ENCODE measurements at regions not wholly inside any gene's neighbourhood (a gene's known extent, or its start where the extent isn't known, plus 50 kb on each side); places are given as distances from the start of the nearest gene placed in this dataset.

DNA sequence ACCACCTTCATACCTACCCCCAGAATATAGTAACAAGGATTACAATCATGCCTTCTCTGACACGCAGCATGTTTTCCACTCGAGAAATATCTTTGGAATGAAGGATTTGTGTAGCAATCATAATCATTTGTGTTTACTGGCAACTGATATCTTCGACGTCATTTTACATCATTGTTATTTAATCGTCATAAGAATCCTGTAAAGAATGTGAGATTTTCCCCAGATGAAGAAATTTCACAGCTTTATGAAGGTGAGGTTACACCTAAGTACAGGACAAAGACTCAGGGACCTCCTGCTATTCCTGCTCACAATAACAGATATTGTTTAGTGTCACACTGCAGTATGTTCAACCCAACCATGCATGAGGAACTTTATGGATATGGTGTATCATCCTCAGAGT is 198.2 kb upstream of the LDB2 start:
- Histone ChIP-seq H3K9me2 (replicated peaks; ENCODE audit: low read depth, low read length) (no peaks in the 10 kb centered on the region), H3F3A (ENCODE audit: low read depth) (no peaks in the 10 kb centered on the region), H3K4me1 (ENCODE audit: insufficient read depth, low read length, poor library complexity, severe bottlenecking) (no peaks in the 10 kb centered on the region), H2AFZ (ENCODE audit: low read length) (no peak overlapping the region), H3K9ac (ENCODE audit: low read depth, low read length, poor library complexity, severe bottlenecking) (no peak overlapping the region), H3K4me3 (ENCODE audit: low read length, poor library complexity, severe bottlenecking) (no peak overlapping the region), H3K36me3 (ENCODE audit: insufficient read depth, low read length) (no peaks in the 10 kb centered on the region), H3K27me3 (ENCODE audit: insufficient read depth, low read length, poor library complexity, severe bottlenecking) (no peaks in the 10 kb centered on the region), H3K79me2 (ENCODE audit: insufficient read depth, low read length) (no peaks in the 10 kb centered on the region), H3K9me3 (ENCODE audit: insufficient read depth, low read depth, low read length) (no peaks in the 10 kb centered on the region), H4K20me1 (ENCODE audit: insufficient read depth, low read length, poor library complexity, severe bottlenecking) (no peaks in the 10 kb centered on the region), H3K4me2 (ENCODE audit: low read depth, low read length, poor library complexity, severe bottlenecking) (no peak overlapping the region)
- TF ChIP-seq EZH2phosphoT487 (IDR thresholded peaks at IDR 0.05; ENCODE audit: borderline replicate concordance), result no peak
- no peak for TF ChIP-seq CTCF (conservative IDR thresholded peaks at IDR 0.05; ENCODE audit: low read length)

DNA sequence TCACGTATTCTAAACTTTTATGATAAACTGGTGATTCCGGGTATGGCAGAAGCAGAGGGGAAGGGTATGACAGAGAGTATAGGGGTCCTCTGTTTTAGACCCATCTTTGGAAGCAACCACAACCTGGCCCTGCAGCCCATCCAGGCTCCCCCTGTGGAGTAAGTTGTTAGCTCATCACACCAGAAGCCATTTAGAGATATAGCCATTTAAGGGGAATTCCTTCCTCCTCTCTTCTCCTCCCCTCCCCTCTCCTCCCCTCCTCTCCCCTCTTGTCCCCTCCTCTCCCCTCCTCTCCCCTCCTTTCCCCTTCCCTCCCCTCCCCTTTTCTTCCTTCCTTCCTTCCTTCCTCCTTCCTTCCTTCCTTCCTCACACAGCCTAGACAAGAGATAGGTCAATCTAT is 197.3 kb upstream of the LDB2 start:
- H3K27me3 ChIP-seq (ENCODE audit: insufficient read depth, low read length, poor library complexity, severe bottlenecking), result no peaks in the 10 kb centered on the region
- H2AFZ ChIP-seq (ENCODE audit: low read length), result no peak overlapping the region
- H4K20me1 ChIP-seq (ENCODE audit: insufficient read depth, low read length, poor library complexity, severe bottlenecking), result no peaks in the 10 kb centered on the region
- H3K36me3 ChIP-seq (ENCODE audit: insufficient read depth, low read length), result no peaks in the 10 kb centered on the region
- no peaks in the 10 kb centered on the region for H3K9me3 ChIP-seq (ENCODE audit: insufficient read depth, low read depth, low read length)
- no peak overlapping the region for H3K4me2 ChIP-seq (ENCODE audit: low read depth, low read length, poor library complexity, severe bottlenecking)
- no peaks in the 10 kb centered on the region for H3K9me2 ChIP-seq (replicated peaks; ENCODE audit: low read depth, low read length)
- TF ChIP-seq CTCF (conservative IDR thresholded peaks at IDR 0.05; ENCODE audit: low read length), result no peak
- TF ChIP-seq EZH2phosphoT487 (IDR thresholded peaks at IDR 0.05; ENCODE audit: borderline replicate concordance), result no peak
- no peak overlapping the region for H3K4me3 ChIP-seq (ENCODE audit: low read length, poor library complexity, severe bottlenecking)
- no peaks in the 10 kb centered on the region for H3K79me2 ChIP-seq (ENCODE audit: insufficient read depth, low read length)
- H3F3A ChIP-seq (ENCODE audit: low read depth), result no peaks in the 10 kb centered on the region
- no peaks in the 10 kb centered on the region for H3K4me1 ChIP-seq (ENCODE audit: insufficient read depth, low read length, poor library complexity, severe bottlenecking)
- no peak overlapping the region for H3K9ac ChIP-seq (ENCODE audit: low read depth, low read length, poor library complexity, severe bottlenecking)

- no peak overlapping the region for H2AFZ ChIP-seq (ENCODE audit: low read length)
These were observed 196.4 kb upstream of the LDB2 start for GRCh38 chr4:17094876-17095210.

More at GRCh38 chr4:17094876-17095210, 196.4 kb upstream of the LDB2 start:
- no peaks in the 10 kb centered on the region for H3K9me3 ChIP-seq (ENCODE audit: insufficient read depth, low read depth, low read length)
- H3K27me3 ChIP-seq (ENCODE audit: insufficient read depth, low read length, poor library complexity, severe bottlenecking), result no peaks in the 10 kb centered on the region
- TF ChIP-seq CTCF (conservative IDR thresholded peaks at IDR 0.05; ENCODE audit: low read length) (no peak), EZH2phosphoT487 (IDR thresholded peaks at IDR 0.05; ENCODE audit: borderline replicate concordance) (no peak)
- no peaks in the 10 kb centered on the region for H4K20me1 ChIP-seq (ENCODE audit: insufficient read depth, low read length, poor library complexity, severe bottlenecking)
- H3K9ac ChIP-seq (ENCODE audit: low read depth, low read length, poor library complexity, severe bottlenecking), result no peak overlapping the region
- H3K79me2 ChIP-seq (ENCODE audit: insufficient read depth, low read length), result no peaks in the 10 kb centered on the region
- H3K4me1 ChIP-seq (ENCODE audit: insufficient read depth, low read length, poor library complexity, severe bottlenecking), result no peaks in the 10 kb centered on the region
- H3K36me3 ChIP-seq (ENCODE audit: insufficient read depth, low read length), result no peaks in the 10 kb centered on the region
- H3K4me2 ChIP-seq (ENCODE audit: low read depth, low read length, poor library complexity, severe bottlenecking), result no peak overlapping the region
- no peak overlapping the region for H3K4me3 ChIP-seq (ENCODE audit: low read length, poor library complexity, severe bottlenecking)
- H3F3A ChIP-seq (ENCODE audit: low read depth), result no peaks in the 10 kb centered on the region
- H3K9me2 ChIP-seq (replicated peaks; ENCODE audit: low read depth, low read length), result no peaks in the 10 kb centered on the region

All from Loucy (cell line).